DND-41 (cell line): ENCODE measurements at regions not wholly inside any gene's neighbourhood (a gene's known extent, or its start where the extent isn't known, plus 50 kb on each side); places are given as distances from the start of the nearest gene placed in this dataset.

ENCODE experiments used
- CTCF ChIP-seq: IDR thresholded peaks from 2 replicates; pipeline ENCODE4 v1.5.1; 2012; ENCODE audit warnings: borderline replicate concordance, low read length, moderate library complexity, mild to moderate bottlenecking; ENCODE audit not compliant: poor library complexity, severe bottlenecking; ENCODE audit errors: extremely low read depth
- EZH2 ChIP-seq: IDR thresholded peaks from 3 replicates; pipeline ENCODE4 v1.6.1; 2012; ENCODE audit warnings: borderline replicate concordance, low read depth, mild to moderate bottlenecking, moderate library complexity, low read length, inconsistent platforms; ENCODE audit not compliant: severe bottlenecking

- no peak for TF ChIP-seq CTCF
- no peak for TF ChIP-seq EZH2
Observed at GRCh38 chr22:35191412-35191811, 65.9 kb upstream of the HMGXB4 start.
